Heart left ventricle (tissue), 13 donors: ENCODE measurements at regions not wholly inside any gene's neighbourhood (a gene's known extent, or its start where the extent isn't known, plus 50 kb on each side); places are given as distances from the start of the nearest gene placed in this dataset.

Source experiments
- CTCF ChIP-seq, 12 donors: fragments of 200-600 bp; sonication (generic) in 4 of 12; IDR thresholded peaks; one replicate each; pipeline versions ENCODE4 v1.5.0 to v1.8.0; 2018 to 2022; ENCODE audit warnings: antibody characterized with exemption in 12 of 12, mild to moderate bottlenecking in 5 of 12
- POLR2A ChIP-seq, 2 donors: fragments of 450-650 bp; IDR thresholded peaks; one replicate each; pipeline ENCODE4 v1.6.1; 2017; ENCODE audit warnings: antibody characterized with exemption in 2 of 2, mild to moderate bottlenecking in 2 of 2, moderate library complexity in 2 of 2
- donor health status: ischemic (EF 13 %, LVEDD 7.1; RV severe dilation, severe dysfunction).
- donor health status: DM: no; HTN: yes; CAD: no.
- donor health status: DM: no; HTN: no; CAD: no.
- donor health status: ischemic (EF 25% LVEDD 6.9; RV normal size, moderate dysfunction).
- donor health status: ischemic (EF 25% LVEDD 5.7; RV mildly dilated, moderate dysfunction).
- donor health status: ischemic (EF 35%, LVEDD 5.7; RV mildly dilated, moderate dysfunction).
- donor health status: nonischemic (EF 11% LVEDD 7.7; RV severe dilation, severe dysfunction).
- donor health status: DM: yes; HTN: yes; CAD: no.
- donor health status: PGD.
- donor health status: ischemic (EF 29% LVEDD 5.4; RV normal size, mild dysfunction).
- donor health status: nonischemic (EF 23%, LVEDD 6.1; RV moderate dilation, normal function).

GRCh38 chr5:152274224-152274623, 130.9 kb downstream of the NMUR2 start:
- TF ChIP-seq CTCF (IDR thresholded peaks at IDR 0.05) (no peak), POLR2A (IDR thresholded peaks at IDR 0.05) (no peak)
